COLO668 (cell line): ENCODE measurements at regions not wholly inside any gene's neighbourhood (a gene's known extent, or its start where the extent isn't known, plus 50 kb on each side); places are given as distances from the start of the nearest gene placed in this dataset.

ENCODE experiments used
- DNase-seq: peaks from one replicate; lab custom pipeline; 2025; ENCODE audit not compliant: unreplicated experiment; lab: John Stamatoyannopoulos, UW

DNA sequence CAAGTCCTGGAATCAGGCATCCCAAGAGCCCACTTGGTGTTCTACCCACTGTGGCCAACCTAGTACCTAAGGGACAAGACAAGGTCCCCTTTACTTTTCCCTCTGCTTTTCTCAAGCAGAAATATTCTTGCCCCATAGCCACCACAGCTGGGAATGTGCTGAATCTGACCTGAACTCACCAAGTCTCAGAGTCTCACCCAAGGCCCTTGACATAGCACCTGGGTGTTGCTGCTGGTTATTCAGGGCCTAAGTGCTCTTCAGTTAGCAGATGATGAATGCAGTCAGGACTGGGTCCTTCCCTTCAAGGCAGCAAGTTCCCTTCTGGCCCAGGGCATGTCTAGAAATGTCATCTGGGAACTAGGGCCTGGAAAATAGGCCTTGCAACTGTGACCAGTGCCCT lies 201.8 kb upstream of the SERP2 start:
- no peak for DNase-seq

DNA sequence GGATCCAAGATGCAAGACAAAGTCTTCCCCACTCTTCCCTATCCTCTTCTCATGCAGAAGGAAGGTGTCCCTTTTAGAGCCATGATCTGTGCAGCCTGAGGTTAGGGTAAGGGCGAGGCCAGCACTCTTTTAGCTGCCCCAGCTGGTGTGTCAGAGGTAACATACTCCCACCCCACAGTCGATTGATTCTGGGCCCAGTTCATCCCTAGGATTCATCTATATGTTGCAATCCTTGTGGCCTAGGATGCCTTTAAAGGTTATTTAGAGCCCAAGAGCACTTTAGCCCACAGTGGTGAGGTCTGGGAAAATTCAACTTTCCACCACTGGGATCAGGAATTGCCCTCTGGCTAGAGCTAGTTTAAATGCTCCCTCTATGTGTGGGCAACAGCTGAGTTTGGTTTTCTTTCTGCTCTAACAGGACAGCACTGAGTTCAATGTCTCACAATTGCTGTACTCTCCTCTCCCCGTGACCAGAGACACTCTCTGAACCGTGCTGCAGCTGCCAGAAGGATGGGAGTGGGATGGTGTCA lies 201.3 kb upstream of the SERP2 start:
- DNase-seq, result no peak

DNA sequence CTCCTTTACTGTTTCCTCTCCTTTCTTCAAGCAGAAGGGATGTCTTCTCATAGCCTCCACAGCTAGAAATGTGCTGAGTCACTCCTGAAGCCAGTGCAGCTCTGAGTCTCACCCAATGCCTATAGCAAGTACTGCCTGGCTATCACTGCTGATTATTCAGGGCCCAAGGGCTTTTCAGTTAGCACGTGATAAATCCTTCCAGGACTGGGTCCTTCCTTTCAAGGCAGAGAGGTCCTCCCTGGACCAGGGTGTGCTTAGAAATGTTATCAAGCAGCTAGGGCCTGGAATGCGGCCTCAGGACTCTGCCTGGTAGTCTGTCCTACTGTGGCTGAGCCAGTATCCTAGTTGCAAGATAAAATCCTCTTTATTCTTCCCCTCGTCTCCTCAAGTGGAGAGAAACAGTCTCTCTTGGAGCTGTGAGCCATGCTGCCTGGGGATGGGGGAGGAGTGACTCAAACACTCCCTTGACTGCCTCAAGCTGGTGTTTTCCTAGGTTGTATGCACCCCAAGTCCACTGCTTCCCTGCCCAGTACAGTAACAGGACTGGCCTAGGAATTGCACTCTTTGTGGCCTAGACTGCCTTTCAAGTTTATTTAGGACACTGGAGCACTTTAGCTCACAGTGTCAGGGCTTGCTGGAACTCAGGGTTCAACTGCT lies 198.7 kb upstream of the SERP2 start:
- DNase-seq, result no peak

DNA sequence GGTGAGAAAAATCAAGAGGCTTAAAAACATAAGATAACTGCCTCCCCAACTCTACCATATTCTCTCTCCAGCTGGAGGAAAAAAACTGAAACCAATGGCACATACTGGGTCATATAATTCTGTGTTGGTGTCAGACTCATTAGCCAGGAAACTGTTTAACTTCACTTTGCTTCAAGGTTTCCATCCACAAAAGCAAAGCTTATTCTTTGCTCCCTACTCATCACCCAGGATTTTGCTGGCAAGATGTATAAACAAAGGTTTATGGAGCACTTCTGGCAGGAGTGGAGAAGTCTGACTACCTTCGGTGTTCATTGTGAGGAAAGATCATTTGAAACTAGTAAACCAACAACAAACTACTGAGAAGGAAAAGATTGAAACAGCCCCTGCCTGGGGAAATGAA lies 197.5 kb upstream of the SERP2 start:
- no peak for DNase-seq

DNA sequence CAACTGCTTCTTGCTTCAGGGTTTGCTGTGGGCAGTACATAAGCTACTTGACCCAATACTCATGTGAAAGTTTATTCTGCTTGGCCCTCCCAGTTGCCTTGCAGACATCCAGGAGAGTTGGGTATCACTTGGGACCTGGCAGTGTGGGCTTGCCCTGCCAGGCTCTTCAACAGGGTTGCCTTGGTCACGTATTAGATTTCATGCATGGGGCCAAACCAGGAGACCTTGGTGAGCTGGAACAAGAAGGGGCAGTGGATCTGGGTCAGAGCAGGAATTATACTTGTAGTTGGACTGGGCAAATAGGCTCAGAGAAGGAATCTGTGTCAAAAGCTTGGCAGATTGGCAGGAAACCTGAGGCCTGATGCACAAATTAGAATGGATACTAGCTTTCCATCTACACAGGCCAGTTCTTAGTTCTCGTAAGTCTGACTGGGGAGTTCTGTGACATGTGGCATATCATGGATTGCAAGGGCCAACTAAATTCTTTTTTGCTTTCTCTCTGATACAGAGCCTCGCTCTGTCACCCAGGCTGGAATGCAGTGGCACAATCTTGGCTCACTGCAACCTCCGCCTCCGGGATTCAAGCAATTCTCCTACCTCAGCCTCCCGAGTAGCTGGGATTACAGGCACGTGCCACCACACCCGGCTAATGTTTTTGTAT lies 192.6 kb upstream of the SERP2 start:
- no peak for DNase-seq

DNA sequence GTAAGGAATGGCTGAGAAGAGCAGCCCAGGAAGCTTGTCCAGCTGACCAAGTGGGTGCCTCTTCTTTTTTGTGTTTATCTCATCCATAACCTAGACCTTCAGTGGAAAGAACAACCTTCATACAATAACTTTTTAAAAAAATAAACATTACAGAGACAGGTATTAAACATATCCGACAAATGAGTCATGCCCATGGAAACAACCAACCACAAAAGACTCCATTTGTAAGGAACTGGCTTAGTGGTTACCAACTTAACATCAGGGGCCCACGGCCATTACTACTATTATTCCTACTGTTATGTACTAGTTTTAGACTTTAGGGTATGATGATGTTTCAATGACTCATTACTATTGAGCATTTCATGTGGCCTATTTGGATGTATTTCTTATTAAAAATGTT lies 191.7 kb upstream of the SERP2 start:
- no peak for DNase-seq

DNA sequence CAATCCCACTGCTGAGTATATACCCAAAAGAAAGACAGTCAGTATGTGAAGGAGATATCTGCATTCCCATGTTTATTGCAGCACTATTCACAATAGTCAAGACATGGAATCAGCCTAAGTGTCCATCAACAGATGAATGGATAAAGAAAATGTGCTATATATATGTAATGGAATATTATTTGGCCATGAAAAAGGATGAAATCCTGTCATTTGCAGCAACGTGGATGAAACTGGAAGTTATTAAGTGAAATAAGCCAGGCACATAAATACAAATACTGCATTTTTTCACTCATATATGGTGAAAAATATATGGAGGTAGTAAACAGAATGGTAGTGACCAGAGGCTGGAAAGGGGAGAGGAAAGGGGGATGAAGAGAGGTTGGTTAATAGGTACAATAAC lies 188.9 kb upstream of the SERP2 start:
- DNase-seq, result no peak

DNA sequence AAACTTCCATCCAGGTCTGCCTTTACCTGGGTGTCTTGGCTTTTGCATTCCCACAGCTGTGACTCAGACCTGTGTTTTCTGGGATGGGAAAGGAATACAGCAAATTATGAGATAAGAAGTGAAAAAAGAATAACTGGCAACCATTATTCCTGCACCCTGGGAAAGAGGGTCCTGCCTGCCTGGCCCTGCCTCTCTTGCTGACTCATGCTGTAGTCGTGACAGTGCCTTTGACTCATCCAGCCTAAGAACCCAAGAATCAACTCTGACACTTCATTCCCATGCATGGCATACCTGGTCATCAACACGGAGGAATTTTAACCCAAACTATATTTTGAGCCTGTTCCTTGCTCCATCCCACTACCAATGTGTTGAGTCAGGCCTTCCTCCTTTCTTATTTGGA lies 185.4 kb upstream of the SERP2 start:
- no peak for DNase-seq

DNA sequence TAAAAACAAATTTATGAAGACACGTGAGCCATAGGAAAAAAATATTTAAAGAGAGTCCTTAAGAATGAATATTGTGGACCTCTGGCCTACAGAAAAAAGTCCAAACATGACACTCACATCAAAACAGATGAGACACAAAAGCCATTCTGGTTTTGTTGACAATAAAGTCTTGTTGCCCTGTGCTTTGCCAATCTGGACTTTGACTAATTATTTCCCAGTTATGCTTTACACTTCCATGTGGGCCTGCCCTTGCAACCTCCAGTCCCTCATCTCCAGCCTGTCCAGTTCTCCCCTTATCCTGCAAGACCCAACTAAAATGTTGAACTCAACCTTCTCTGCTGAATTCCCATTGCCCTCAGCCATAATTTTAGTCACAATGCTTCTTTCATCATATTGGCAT lies 184.5 kb upstream of the SERP2 start:
- no peak for DNase-seq

DNA sequence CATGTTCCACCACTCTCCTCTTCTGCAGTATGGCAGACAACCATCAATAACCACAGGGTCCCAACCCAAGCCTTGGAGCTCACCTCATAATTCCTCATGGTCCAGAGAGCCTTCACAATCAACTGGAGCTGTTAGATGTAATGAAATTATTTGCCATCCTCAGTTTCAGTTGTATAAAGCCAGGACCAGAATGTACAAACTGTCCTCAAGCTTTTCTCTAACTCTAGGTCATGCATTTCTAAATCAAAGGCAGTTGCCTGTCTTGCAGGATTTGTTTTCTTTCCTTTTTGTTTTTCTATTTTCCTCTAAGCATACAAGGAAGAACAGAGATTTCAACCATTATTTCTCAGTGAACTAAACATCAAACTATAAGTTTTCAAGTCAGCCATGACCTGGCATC lies 182.5 kb upstream of the SERP2 start:
- no peak for DNase-seq

DNA sequence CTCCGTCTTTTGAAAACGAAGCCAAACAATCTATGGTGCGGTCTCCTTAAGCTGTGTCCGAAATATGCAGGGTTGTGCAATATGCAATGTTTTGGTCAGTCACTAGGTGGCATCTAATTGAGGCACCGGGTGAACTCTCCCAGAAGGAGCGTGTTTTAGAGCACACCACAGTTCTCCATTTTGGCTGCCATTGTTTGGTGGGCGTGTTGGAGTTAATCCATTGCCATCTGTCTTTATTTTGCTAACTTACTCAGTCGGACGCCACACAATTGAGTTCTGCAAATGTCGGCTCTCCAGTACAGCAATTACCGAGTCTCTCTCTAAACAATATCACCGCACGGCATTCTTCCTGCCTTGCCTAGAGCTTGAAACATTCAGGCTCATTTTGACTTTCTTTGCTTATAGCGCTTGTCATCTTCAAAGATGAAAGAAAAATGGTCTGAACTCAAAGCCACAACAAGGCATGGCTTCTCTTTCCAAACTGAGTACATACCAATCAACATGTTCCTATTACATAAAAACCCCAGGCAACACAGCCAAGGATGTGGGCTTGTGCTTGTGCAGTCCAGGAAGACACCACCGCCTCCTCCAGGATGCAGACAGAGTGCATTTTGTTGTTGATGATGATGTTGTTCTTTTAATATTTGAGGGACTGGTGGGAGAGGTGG lies 182.0 kb upstream of the SERP2 start:
- DNase-seq, result peak; percentile 44

DNA sequence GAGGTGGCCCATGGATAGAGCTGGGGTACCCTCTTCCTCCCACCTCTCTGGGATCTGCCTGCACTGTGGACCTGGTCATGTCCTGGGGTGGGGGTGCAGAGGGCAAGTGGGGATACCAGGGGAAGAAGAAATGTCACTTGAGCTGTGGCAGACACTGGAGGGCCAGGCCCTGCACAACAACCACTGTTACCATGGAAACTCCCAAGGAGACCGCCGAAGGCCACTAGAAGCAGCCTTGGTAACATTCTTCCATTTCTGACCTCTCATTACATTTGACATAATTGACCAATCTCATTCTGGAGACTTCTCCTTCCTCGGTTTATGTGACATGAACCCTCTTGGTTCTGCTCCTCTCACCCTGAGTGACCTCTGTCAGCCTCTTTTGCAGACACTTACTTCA lies 179.9 kb upstream of the SERP2 start:
- DNase-seq, result no peak

DNA sequence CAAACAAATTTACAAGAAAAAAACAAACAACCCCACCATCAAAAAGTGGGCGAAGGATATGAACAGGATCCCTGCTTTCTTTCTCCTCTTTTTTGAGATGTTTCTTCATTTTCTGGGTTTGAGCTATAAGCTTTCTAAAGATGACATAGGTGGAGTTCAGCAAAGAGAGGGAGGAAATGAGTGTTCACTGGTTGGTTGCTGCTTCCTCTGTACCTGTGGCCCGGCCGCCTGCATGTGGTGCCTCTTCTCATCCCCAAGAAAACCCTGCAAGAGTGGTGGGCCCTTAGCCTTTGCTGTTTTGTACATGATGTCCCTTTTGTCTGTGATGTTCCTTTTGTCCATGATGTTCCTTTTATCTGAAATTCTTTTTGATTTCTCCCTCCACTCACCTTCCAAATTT lies 178.4 kb upstream of the SERP2 start:
- DNase-seq, result no peak

DNA sequence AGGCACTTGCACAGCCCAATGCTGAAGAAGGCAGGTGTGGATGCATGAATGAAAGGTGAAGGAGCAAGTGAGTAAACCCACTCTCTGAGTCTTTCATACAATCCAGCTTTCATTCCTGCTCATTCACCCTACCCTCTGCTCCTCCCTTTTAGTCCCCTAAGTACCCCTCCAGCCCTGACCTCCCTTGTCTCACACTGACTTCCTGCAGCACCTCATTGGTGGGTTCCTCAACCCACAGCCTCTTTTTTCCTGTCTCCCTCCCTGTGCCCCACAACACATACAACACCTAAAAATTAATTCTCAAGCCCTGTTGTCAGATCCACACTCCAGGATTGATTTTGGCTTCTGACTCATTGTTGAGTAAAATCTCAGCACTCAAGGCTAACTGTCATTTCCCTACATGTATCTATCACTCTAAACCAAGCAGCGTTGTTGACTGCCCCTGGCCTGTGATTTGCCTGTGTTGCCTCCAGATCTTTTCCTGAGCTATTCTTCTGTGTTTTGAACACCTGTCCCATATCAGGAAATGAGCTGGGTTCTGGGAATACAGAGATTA lies 177.3 kb upstream of the SERP2 start:
- DNase-seq, result no peak

DNA sequence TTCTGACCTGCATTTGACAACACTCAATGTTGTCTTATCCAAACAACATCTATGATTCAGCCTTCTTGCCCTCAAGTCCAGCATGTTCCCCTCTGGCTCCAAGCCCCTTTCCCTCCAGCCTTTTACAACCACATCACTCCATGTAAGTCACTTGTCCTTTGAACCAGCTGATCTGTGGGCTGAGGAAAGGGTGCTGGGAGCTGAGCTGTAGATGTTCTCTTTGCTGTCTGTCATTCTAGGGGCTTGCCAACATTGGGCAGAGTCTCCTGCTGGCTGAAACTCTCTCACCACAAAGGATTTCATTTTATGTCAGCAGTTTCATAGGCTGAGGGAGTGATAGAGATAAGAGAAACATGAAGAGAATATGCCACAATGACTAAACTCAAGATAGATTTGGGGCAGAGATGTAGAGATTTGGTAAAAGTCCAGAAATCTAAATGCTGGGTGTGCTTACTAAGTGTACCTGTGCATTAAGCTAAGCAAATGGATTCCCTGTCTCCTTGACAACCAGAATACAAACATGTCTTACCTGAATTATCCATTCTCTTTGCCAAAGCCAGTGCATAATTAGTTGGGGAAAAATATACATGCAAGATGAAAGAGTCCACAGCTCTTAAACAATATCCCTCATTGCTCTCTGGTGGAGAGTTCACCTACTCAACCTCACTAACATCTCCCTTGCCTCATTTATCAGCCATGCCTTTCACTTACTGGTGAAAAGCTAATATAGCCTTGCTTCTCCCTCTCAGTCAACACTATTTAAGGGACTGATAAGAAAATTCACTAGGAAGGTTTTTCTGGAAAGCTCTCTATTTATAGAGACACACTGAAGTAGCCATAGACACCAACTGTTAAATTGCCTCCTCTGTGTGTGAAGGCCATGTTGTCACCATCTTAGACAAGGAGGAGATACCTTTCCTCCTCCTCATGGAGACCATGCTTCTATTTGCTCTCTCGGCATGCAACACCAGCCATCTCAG lies 175.5 kb upstream of the SERP2 start:
- no peak for DNase-seq

DNA sequence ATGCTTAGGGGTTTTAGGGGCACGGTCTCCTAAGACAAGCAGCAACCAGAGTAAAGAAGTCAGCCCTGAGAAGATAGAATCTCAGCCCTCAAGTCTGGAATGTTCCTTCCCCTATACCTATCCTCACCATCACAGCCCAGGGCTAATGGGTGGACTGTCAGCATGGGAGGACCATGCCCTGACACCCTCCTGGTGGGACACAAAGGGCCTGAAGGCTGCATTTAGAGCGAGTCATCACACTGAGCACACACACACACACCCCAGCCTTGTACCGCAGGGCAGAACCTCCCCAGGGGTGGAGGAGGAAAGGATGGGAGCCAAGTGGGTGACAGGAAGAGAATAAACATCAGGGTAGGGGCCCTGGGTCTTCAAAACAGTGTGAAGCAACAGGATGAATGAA lies 174.8 kb upstream of the SERP2 start:
- DNase-seq, result no peak

DNA sequence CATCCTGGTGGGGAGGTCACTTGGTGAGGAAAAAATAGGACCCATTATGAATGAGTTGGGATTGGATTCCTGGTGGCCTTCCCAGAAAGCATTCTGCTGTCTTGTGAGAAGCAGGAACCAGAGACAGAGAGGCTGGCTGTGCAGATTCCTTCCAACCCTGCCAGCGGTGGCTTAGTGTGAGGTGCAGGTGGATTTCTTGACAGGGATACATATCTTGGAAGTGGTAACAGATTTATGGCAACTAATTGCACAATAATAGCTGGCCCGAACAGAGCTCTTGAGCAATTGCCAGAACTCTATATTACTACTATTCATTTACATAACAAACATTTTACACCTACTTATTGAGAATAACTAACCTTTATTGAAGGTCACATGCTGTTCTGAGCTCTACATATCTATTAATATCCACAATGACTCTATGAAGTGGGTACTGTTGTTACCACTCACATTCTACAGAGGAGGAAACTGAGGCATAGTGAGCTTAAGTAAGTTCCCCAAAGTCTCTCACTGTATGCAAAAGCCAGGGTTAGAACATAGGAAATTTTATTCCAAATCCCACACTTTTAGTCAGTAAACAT lies 173.9 kb upstream of the SERP2 start:
- no peak for DNase-seq

DNA sequence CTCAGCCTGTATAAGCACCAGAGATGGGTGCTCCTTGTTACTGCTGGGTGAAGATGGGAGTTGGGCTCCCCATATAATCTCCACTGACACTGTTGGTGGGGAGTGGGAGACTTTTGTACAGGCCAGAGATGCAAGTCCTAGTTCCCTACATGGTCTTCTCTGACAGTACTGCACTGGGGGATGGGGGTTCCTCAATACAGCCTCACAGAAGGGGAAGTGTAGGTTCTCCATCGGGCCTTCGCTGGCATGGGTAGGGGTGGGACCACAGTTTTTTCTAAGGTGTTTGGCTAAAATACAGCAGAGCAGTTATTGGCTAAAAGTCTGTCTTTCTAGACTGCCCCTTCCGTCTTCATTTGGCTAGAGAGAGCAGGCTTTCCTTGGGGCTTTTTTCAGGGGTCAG lies 167.2 kb upstream of the SERP2 start:
- no peak for DNase-seq

DNA sequence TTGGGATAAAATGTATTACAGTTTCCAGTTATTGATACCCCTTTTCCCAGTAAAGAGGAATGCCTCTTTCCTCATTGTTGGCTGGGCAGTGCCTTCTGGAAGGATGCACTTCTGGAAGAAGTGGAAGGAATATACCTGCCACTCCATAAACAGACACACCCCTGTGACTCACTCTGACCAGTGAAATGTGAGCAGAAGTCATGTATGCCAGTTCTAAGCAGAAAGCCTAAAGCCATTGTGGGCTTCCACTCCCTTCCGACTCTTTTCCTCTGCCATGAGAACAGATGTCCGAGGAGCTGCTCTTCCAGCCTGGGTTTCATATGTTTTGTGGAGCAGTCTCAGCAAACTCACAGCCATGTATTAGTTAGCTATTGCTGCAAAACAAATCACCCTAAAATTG lies 166.1 kb upstream of the SERP2 start:
- DNase-seq, result no peak

DNA sequence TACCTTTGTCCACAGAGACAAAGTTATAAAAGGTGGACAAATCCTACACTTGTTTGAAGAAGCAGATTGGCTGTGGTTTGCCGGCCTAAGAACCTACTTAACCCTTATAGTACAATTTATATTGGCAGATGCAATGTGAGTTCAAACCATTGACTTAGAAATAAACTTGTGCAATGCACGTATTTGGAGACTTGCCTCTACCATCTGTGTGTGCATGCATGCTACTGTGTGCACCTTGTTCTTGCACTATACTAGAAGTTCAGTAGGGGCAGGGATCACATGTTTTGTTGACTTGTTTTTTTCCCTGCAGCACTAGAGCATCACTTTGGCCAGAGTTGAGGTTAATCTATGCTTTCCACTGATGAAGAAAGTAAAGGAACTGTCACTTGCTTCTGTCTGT lies 163.1 kb upstream of the SERP2 start:
- DNase-seq, result no peak

DNA sequence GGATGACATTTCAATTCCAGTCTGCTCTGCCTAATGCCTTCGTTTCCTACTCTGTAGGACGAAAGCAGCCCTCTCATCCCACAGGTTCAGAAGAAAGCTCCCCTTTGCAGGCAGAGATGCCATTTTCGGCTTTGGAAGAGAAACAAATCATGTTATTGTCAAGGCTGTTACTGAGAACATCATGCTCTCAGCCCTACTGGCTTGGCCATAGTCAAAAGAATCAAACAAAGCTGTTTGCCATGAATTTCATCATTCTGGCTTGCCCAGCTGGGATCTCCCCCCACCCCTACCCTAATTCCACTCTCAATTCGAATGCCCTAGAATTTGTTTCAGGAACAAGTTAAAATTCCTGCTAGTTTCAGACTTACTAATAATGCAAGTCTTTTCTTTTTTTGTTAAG lies 162.3 kb upstream of the SERP2 start:
- DNase-seq, result no peak
